Endothelial cell of umbilical vein (primary cell): ENCODE measurements at regions not wholly inside any gene's neighbourhood (a gene's known extent, or its start where the extent isn't known, plus 50 kb on each side); places are given as distances from the start of the nearest gene placed in this dataset.

Experiments
- BruUV-seq: library from RNA; stranded (reverse); fragments of 400-500 nt; replicated peaks from 2 replicates; lab custom pipeline; 2021; lab: Mats Ljungman, UMichigan
- CTCF ChIA-PET: fragments of 300-600, 350-600 bp; sonication (Branson Sonifier 250); formaldehyde crosslinking; loops from one replicate; lab custom pipeline; 2021; ENCODE audit warnings: antibody characterized with exemption, inconsistent platforms; lab: Charles Lee
- POLR2A ChIA-PET: fragments of 300-600, 350-600 bp; sonication (Branson Sonifier 250); formaldehyde crosslinking; loops from one replicate; lab custom pipeline; 2021; ENCODE audit warnings: antibody characterized with exemption, inconsistent platforms; lab: Charles Lee
- DNase-seq: peaks from one replicate; pipeline ENCODE4 v3.0.0-alpha.2; 2011; ENCODE audit warnings: low read depth, low spot score
- FAIRE-seq: peaks from 2 replicates; lab custom pipeline; 2011; peaks lifted over from hg19 to GRCh38; lab: Jason Lieb, UNC
- H2AFZ ChIP-seq: 2 replicates; pipeline ENCODE4 v1.6.0; 2012; ENCODE audit warnings: low read depth, low read length, control low read depth, inconsistent platforms
- H3K27ac ChIP-seq: 2 replicates; pipeline ENCODE4 v1.5.1; 2011; ENCODE audit warnings: low read depth, mild to moderate bottlenecking, control low read depth, low read length, moderate library complexity; ENCODE audit not compliant: insufficient read depth
- H3K27me3 ChIP-seq, 2 experiments: 2 replicates each; pipeline versions ENCODE4 v1.6.0 to v1.6.1; 2011; ENCODE audit warnings: low read length in 2 of 2, mixed read lengths in 1 of 2; ENCODE audit not compliant: control insufficient read depth in 2 of 2, insufficient read depth in 2 of 2
- H3K36me3 ChIP-seq, 2 experiments: 2 replicates in 1 of 2; 3 replicates in 1 of 2; pipeline ENCODE4 v1.5.1; 2011; ENCODE audit warnings: low read length in 2 of 2, mild to moderate bottlenecking in 1 of 2, moderate library complexity in 1 of 2; ENCODE audit not compliant: control insufficient read depth in 2 of 2, insufficient read depth in 2 of 2; ENCODE audit errors: extremely low read depth in 1 of 2
- H3K4me1 ChIP-seq: 3 replicates; pipeline ENCODE4 v1.5.1; 2011; ENCODE audit warnings: mild to moderate bottlenecking, low read length; ENCODE audit not compliant: control insufficient read depth, insufficient read depth; ENCODE audit errors: extremely low read depth
- H3K4me2 ChIP-seq: 2 replicates; pipeline ENCODE4 v1.6.1; 2011; ENCODE audit warnings: low read length, control low read depth, mixed read lengths; ENCODE audit not compliant: insufficient read depth
- H3K4me3 ChIP-seq, 3 experiments: fragments of 200-600 bp in 1 of 3; sonication (generic), shearing (Covaris generic) in 1 of 3; replicated peaks in 1 of 3; 2 replicates each; pipeline ENCODE4 v1.5.1; 2011 to 2016; ENCODE audit warnings: control low read depth in 3 of 3, low read length in 3 of 3, mild to moderate bottlenecking in 2 of 3, inconsistent platforms in 1 of 3, low read depth in 1 of 3, moderate library complexity in 1 of 3; ENCODE audit not compliant: insufficient read depth in 1 of 3
- H3K79me2 ChIP-seq: 2 replicates; pipeline ENCODE4 v1.6.0; 2012; ENCODE audit warnings: low read length, inconsistent platforms; ENCODE audit not compliant: control insufficient read depth, insufficient read depth
- H3K9ac ChIP-seq: replicated peaks from 2 replicates; pipeline ENCODE3; 2011; ENCODE audit warnings: low read length, control low read depth; ENCODE audit not compliant: insufficient read depth; ENCODE audit errors: extremely low read depth
- H3K9me1 ChIP-seq: replicated peaks from 3 replicates; pipeline ENCODE4 v1.6.0; 2011; ENCODE audit warnings: mild to moderate bottlenecking, low read length; ENCODE audit not compliant: control insufficient read depth, insufficient read depth; ENCODE audit errors: extremely low read depth
- H3K9me3 ChIP-seq: replicated peaks from 2 replicates; pipeline ENCODE4 v1.5.1; 2012; ENCODE audit warnings: low read length, inconsistent platforms; ENCODE audit not compliant: control insufficient read depth, insufficient read depth
- H4K20me1 ChIP-seq: replicated peaks from 2 replicates; pipeline ENCODE3; 2011; ENCODE audit warnings: mild to moderate bottlenecking, low read length; ENCODE audit not compliant: control insufficient read depth, insufficient read depth; ENCODE audit errors: extremely low read depth
- CTCF ChIP-seq, 2 donors: IDR thresholded peaks; 1 replicate in 1 of 2; 2 replicates in 1 of 2; pipeline ENCODE4 v1.5.1; 2011; ENCODE audit warnings: low read length in 2 of 2, mild to moderate bottlenecking in 2 of 2, moderate library complexity in 2 of 2, control low read depth in 1 of 2, inconsistent platforms in 1 of 2, low read depth in 1 of 2; ENCODE audit not compliant: insufficient read depth in 1 of 2; ENCODE audit errors: extremely low read depth in 1 of 2
- EZH2 ChIP-seq: IDR thresholded peaks from 2 replicates; pipeline ENCODE4 v1.6.1; 2012; ENCODE audit warnings: borderline replicate concordance, low read depth, mild to moderate bottlenecking, moderate library complexity, low read length, inconsistent platforms; ENCODE audit not compliant: severe bottlenecking
- FOS ChIP-seq: IDR thresholded peaks from 2 replicates; pipeline ENCODE4 v1.6.1; 2011; ENCODE audit warnings: mild to moderate bottlenecking, low read length, moderate library complexity, borderline replicate concordance; ENCODE audit not compliant: insufficient read depth
- GATA2 ChIP-seq: IDR thresholded peaks from 2 replicates; pipeline ENCODE4 v1.7.0; 2011; ENCODE audit warnings: low read depth, mild to moderate bottlenecking, moderate library complexity, mixed read lengths, low read length; ENCODE audit not compliant: insufficient read length, insufficient read depth
- JUN ChIP-seq: IDR thresholded peaks from 2 replicates; pipeline ENCODE4 v1.6.1; 2011; ENCODE audit warnings: borderline replicate concordance, low read depth; ENCODE audit not compliant: insufficient read length, insufficient read depth
- MAX ChIP-seq: IDR thresholded peaks from 2 replicates; pipeline ENCODE4 v1.6.1; 2011; ENCODE audit not compliant: insufficient read depth, insufficient read length
- MYC ChIP-seq: IDR thresholded peaks from one replicate; pipeline ENCODE4 v1.6.1; 2011; ENCODE audit warnings: mild to moderate bottlenecking, low read depth, low read length
- POLR2A ChIP-seq: IDR thresholded peaks from 2 replicates; pipeline ENCODE4 v1.6.1; 2012; ENCODE audit warnings: low read depth, mild to moderate bottlenecking, control low read depth, low read length
- POLR2AphosphoS5 ChIP-seq: IDR thresholded peaks from 2 replicates; pipeline ENCODE4 v1.6.1; 2012; ENCODE audit warnings: low read depth, mild to moderate bottlenecking, control low read depth, low read length, moderate library complexity; ENCODE audit not compliant: insufficient read depth
- dilution Hi-C: fragments of 300-500 bp; cut with MboI; formaldehyde crosslinking; loops from one replicate; pipeline ENCODE4 v1.15.0; 2019; ENCODE audit warnings: low sequenced_read_pairs; ENCODE audit not compliant: extremely low pct_ligation_motif_present
- intact Hi-C: fragments of 100-400 bp; cut with micrococcal nuclease; formaldehyde crosslinking; loops from one replicate; pipeline ENCODE4 v1.10.0; 2022

- Histone ChIP-seq H3K79me2 (no peaks in the 10 kb centered on the region), H3K27ac (no peak overlapping the region), H3K4me3 (no peak overlapping the region), H3K9me3 (no peaks in the 10 kb centered on the region), H3K9me1 (no peaks in the 10 kb centered on the region), H4K20me1 (no peaks in the 10 kb centered on the region), H3K9ac (no peak overlapping the region), H3K4me2 (no peak overlapping the region), H3K4me1 (no peaks in the 10 kb centered on the region), H2AFZ (no peak overlapping the region), H3K27me3 (no peaks in the 10 kb centered on the region), H3K36me3 (no peaks in the 10 kb centered on the region)
- FAIRE-seq (no peak), DNase-seq (no peak)
- intact Hi-C loops (no loop called here), dilution Hi-C loops (no loop called here)
- ChIA-PET POLR2A (no interaction called here), CTCF (interaction anchor here (0.8 to 1.4 kb wide), 3 partner anchors 9 to 541 kb away, joined by 3 to 5 read pairs (median 4); no protein-coding TSS in a partner anchor)
- no peak for TF ChIP-seq POLR2A
- TF ChIP-seq POLR2AphosphoS5 = no peak
- TF ChIP-seq GATA2 = no peak
- TF ChIP-seq MAX = no peak
- no peak for TF ChIP-seq MYC
- TF ChIP-seq CTCF (IDR thresholded peaks at IDR 0.05; ENCODE audit: extremely low read depth in 1 of 2, insufficient read depth in 1 of 2, low read depth in 1 of 2, low read length in 2 of 2) = no peak
- no peak for TF ChIP-seq FOS
- no peak for TF ChIP-seq JUN
- TF ChIP-seq EZH2 = no peak
- BruUV-seq = no TSS peak
Measured at GRCh38 chr3:99143493-99143892, 242.0 kb upstream of the DCBLD2 start.
